Caco-2 (cell line): ENCODE measurements at regions not wholly inside any gene's neighbourhood (a gene's known extent, or its start where the extent isn't known, plus 50 kb on each side); places are given as distances from the start of the nearest gene placed in this dataset.

ENCODE experiments used
- BruUV-seq: library from RNA; stranded (reverse); fragments of 400-500 nt; replicated peaks from 2 replicates; lab custom pipeline; 2021; lab: Mats Ljungman, UMichigan
- CTCF ChIA-PET: fragments of 300-600 bp; sonication (Branson Sonifier 250); formaldehyde crosslinking; loops from one replicate; lab custom pipeline; 2022; ENCODE audit warnings: antibody characterized with exemption; lab: Charles Lee
- POLR2A ChIA-PET: fragments of 300-600 bp; sonication (Branson Sonifier 250); formaldehyde crosslinking; loops from one replicate; lab custom pipeline; 2022; ENCODE audit warnings: antibody characterized with exemption; lab: Charles Lee
- DNase-seq, 2 experiments: peaks; one replicate each; pipeline versions ENCODE4 v3.0.0 to v3.0.0-alpha.2; 2020 to 2022
- H3K27me3 ChIP-seq: replicated peaks from 2 replicates; pipeline ENCODE4 v1.6.0; 2011; ENCODE audit warnings: low read length; ENCODE audit not compliant: control insufficient read depth, insufficient read depth
- H3K36me3 ChIP-seq: 2 replicates; pipeline ENCODE4 v1.5.1; 2011; ENCODE audit warnings: low read length; ENCODE audit not compliant: control insufficient read depth, insufficient read depth
- H3K4me1 ChIP-seq: fragments of 250-450 bp; sonication (Bioruptor Pico); 2 replicates; pipeline ENCODE4 v1.5.1; 2020; ENCODE audit warnings: mild to moderate bottlenecking
- H3K4me3 ChIP-seq: 2 replicates; pipeline ENCODE4 v1.5.1; 2011; ENCODE audit warnings: low read depth, mild to moderate bottlenecking, control low read depth, low read length
- H3K9me3 ChIP-seq: fragments of 250-450 bp; sonication (Bioruptor Pico); 2 replicates; pipeline ENCODE4 v1.5.1; 2020; ENCODE audit warnings: mild to moderate bottlenecking, moderate library complexity
- H3K27ac Mint-ChIP-seq: one replicate; pipeline ENCODE4 v1.8.0; 2022; ENCODE audit warnings: mixed read lengths; ENCODE audit not compliant: unreplicated experiment
- H3K27me3 Mint-ChIP-seq: one replicate; pipeline ENCODE4 v1.8.0; 2022; ENCODE audit warnings: mixed read lengths; ENCODE audit not compliant: insufficient read depth, unreplicated experiment
- H3K36me3 Mint-ChIP-seq: one replicate; pipeline ENCODE4 v1.8.0; 2022; ENCODE audit warnings: mild to moderate bottlenecking, mixed read lengths; ENCODE audit not compliant: insufficient read depth, unreplicated experiment
- H3K4me1 Mint-ChIP-seq: one replicate; pipeline ENCODE4 v1.8.0; 2022; ENCODE audit warnings: low read depth, mixed read lengths; ENCODE audit not compliant: unreplicated experiment
- H3K4me3 Mint-ChIP-seq: one replicate; pipeline ENCODE4 v1.8.0; 2022; ENCODE audit warnings: mild to moderate bottlenecking, moderate library complexity, mixed read lengths; ENCODE audit not compliant: unreplicated experiment
- H3K9me3 Mint-ChIP-seq: one replicate; pipeline ENCODE4 v1.8.0; 2022; ENCODE audit warnings: mixed read lengths; ENCODE audit not compliant: unreplicated experiment
- intact Hi-C: fragments of 100-400 bp; cut with micrococcal nuclease; formaldehyde crosslinking; loops from one replicate; pipeline ENCODE4 v1.10.0; 2022; ENCODE audit not compliant: unreplicated experiment
- TF ChIP-seq, protein P1 (sequence below), 2 experiments: fragments of 200-600 bp in 1 of 2; IDR thresholded peaks; 1 replicate in 1 of 2; 2 replicates in 1 of 2; pipeline versions ENCODE4 v1.5.1 to v1.8.0; 2011 to 2022; ENCODE audit warnings: antibody characterized with exemption in 1 of 2, control low read depth in 1 of 2, inconsistent platforms in 1 of 2, low read depth in 1 of 2, low read length in 1 of 2, mild to moderate bottlenecking in 1 of 2, moderate library complexity in 1 of 2; ENCODE audit not compliant: insufficient read depth in 1 of 2, severe bottlenecking in 1 of 2, unreplicated experiment in 1 of 2

- H3K9me3 ChIP-seq, result no peaks in the 10 kb centered on the region
- no TSS peak for BruUV-seq
- H3K27me3 Mint-ChIP-seq, result peaks cover 16% of the 10 kb centered on the region
- H3K4me3 Mint-ChIP-seq, result no peak overlapping the region
- intact Hi-C loops, result no loop called here
- H3K9me3 Mint-ChIP-seq, result no peaks in the 10 kb centered on the region
- H3K36me3 Mint-ChIP-seq, result no peaks in the 10 kb centered on the region
- H3K4me1 ChIP-seq, result no peaks in the 10 kb centered on the region
- CTCF ChIA-PET, result no interaction called here
- DNase-seq, result no peak
- no peaks in the 10 kb centered on the region for H3K27me3 ChIP-seq
- TF ChIP-seq, protein P1, sequence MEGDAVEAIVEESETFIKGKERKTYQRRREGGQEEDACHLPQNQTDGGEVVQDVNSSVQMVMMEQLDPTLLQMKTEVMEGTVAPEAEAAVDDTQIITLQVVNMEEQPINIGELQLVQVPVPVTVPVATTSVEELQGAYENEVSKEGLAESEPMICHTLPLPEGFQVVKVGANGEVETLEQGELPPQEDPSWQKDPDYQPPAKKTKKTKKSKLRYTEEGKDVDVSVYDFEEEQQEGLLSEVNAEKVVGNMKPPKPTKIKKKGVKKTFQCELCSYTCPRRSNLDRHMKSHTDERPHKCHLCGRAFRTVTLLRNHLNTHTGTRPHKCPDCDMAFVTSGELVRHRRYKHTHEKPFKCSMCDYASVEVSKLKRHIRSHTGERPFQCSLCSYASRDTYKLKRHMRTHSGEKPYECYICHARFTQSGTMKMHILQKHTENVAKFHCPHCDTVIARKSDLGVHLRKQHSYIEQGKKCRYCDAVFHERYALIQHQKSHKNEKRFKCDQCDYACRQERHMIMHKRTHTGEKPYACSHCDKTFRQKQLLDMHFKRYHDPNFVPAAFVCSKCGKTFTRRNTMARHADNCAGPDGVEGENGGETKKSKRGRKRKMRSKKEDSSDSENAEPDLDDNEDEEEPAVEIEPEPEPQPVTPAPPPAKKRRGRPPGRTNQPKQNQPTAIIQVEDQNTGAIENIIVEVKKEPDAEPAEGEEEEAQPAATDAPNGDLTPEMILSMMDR (IDR thresholded peaks at IDR 0.05; ENCODE audit: insufficient read depth in 1 of 2, low read depth in 1 of 2, low read length in 1 of 2, severe bottlenecking in 1 of 2, unreplicated experiment in 1 of 2), result no peak
- POLR2A ChIA-PET, result no interaction called here
- H3K4me3 ChIP-seq, result no peak overlapping the region
- no peak overlapping the region for H3K27ac Mint-ChIP-seq
- H3K4me1 Mint-ChIP-seq, result no peaks in the 10 kb centered on the region
- no peaks in the 10 kb centered on the region for H3K36me3 ChIP-seq
Measured at GRCh38 chr15:54820098-54820497, 376.6 kb downstream of the RSL24D1 start.

DNA sequence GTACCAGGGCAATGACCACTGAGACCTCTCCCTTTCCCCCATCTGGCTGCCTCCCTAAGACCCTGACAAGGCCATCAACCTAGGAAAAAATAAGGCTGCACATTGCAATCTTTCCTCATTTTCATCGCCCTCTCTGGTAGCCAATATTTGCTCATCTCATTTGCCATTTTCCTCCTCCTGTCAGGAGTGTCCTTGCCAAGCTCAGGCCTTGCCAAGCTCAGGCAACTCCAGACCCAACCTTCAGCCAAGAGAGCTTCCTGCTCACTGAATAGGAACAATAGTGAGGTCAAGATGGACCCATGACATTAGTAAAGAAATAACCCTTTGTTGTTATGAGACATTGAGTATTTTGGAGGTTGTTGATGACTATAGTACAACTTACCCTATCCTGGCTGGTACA is 380.3 kb downstream of the RSL24D1 start:
- peaks cover 8% of the 10 kb centered on the region for H3K27me3 Mint-ChIP-seq
- ChIA-PET CTCF (no interaction called here), POLR2A (no interaction called here)
- BruUV-seq, result no TSS peak
- no peak overlapping the region for H3K4me3 Mint-ChIP-seq
- H3K9me3 Mint-ChIP-seq, result no peaks in the 10 kb centered on the region
- intact Hi-C loops, result no loop called here
- H3K27ac Mint-ChIP-seq, result no peak overlapping the region
- TF ChIP-seq, protein P1 (IDR thresholded peaks at IDR 0.05; ENCODE audit: insufficient read depth in 1 of 2, low read depth in 1 of 2, low read length in 1 of 2, severe bottlenecking in 1 of 2, unreplicated experiment in 1 of 2), result no peak
- H3K36me3 ChIP-seq, result no peaks in the 10 kb centered on the region
- no peak for DNase-seq
- no peaks in the 10 kb centered on the region for H3K36me3 Mint-ChIP-seq
- no peaks in the 10 kb centered on the region for H3K4me1 Mint-ChIP-seq
- H3K4me1 ChIP-seq, result no peaks in the 10 kb centered on the region
- H3K9me3 ChIP-seq, result no peaks in the 10 kb centered on the region
- H3K27me3 ChIP-seq, result no peaks in the 10 kb centered on the region
- no peak overlapping the region for H3K4me3 ChIP-seq

- intact Hi-C loops, result no loop called here
- H3K36me3 ChIP-seq, result no peaks in the 10 kb centered on the region
- no peaks in the 10 kb centered on the region for H3K4me1 Mint-ChIP-seq
- no peak overlapping the region for H3K4me3 Mint-ChIP-seq
- no peak overlapping the region for H3K4me3 ChIP-seq
- H3K4me1 ChIP-seq, result no peaks in the 10 kb centered on the region
- ChIA-PET CTCF (no interaction called here), POLR2A (no interaction called here)
- no peak for DNase-seq
- no peaks in the 10 kb centered on the region for H3K9me3 ChIP-seq
- no peak overlapping the region for H3K27ac Mint-ChIP-seq
- no peaks in the 10 kb centered on the region for H3K9me3 Mint-ChIP-seq
- H3K36me3 Mint-ChIP-seq, result no peaks in the 10 kb centered on the region
- TF ChIP-seq, protein P1 (IDR thresholded peaks at IDR 0.05; ENCODE audit: insufficient read depth in 1 of 2, low read depth in 1 of 2, low read length in 1 of 2, severe bottlenecking in 1 of 2, unreplicated experiment in 1 of 2), result no peak
- BruUV-seq, result no TSS peak
- no peaks in the 10 kb centered on the region for H3K27me3 ChIP-seq
- peaks cover 8% of the 10 kb centered on the region for H3K27me3 Mint-ChIP-seq
Measured at GRCh38 chr15:54815556-54815955, 381.2 kb downstream of the RSL24D1 start.
